CD14-positive monocyte (primary cell): ENCODE measurements at regions not wholly inside any gene's neighbourhood (a gene's known extent, or its start where the extent isn't known, plus 50 kb on each side); places are given as distances from the start of the nearest gene placed in this dataset.

Experiments used
- DNase-seq, 3 donors: peaks; one replicate each; pipeline ENCODE4 v3.0.0-alpha.2; 2011 to 2022
- H2AFZ ChIP-seq: 2 replicates; pipeline ENCODE4 v1.6.0; 2012; ENCODE audit warnings: mild to moderate bottlenecking, low read depth, low read length, inconsistent platforms; ENCODE audit not compliant: insufficient read depth, poor library complexity, severe bottlenecking
- H3K27ac ChIP-seq, 2 donors: 1 replicate in 1 of 2; 2 replicates in 1 of 2; pipeline ENCODE4 v1.5.1; 2012 to 2013; ENCODE audit warnings: low read length in 2 of 2, control low read depth in 1 of 2, inconsistent platforms in 1 of 2, low read depth in 1 of 2, mild to moderate bottlenecking in 1 of 2
- H3K27me3 ChIP-seq, 2 donors: one replicate each; pipeline versions ENCODE4 v1.6.0 to v1.6.1; 2011 to 2013; ENCODE audit warnings: low read length in 2 of 2; ENCODE audit not compliant: control insufficient read depth in 2 of 2, insufficient read depth in 2 of 2
- H3K36me3 ChIP-seq, 2 donors: replicated peaks in 1 of 2; 1 replicate in 1 of 2; 2 replicates in 1 of 2; pipeline versions ENCODE4 v1.5.1 to v1.6.1; 2012 to 2013; ENCODE audit warnings: low read length in 2 of 2, control low read depth in 1 of 2, inconsistent platforms in 1 of 2, mild to moderate bottlenecking in 1 of 2; ENCODE audit not compliant: insufficient read depth in 2 of 2, control insufficient read depth in 1 of 2
- H3K4me1 ChIP-seq, 2 donors: 1 replicate in 1 of 2; 2 replicates in 1 of 2; pipeline versions ENCODE4 v1.5.1 to v1.6.1; 2012 to 2013; ENCODE audit warnings: low read length in 2 of 2, control low read depth in 1 of 2, inconsistent platforms in 1 of 2, mild to moderate bottlenecking in 1 of 2, moderate library complexity in 1 of 2; ENCODE audit not compliant: insufficient read depth in 2 of 2, control insufficient read depth in 1 of 2
- H3K4me2 ChIP-seq: replicated peaks from 2 replicates; pipeline ENCODE3; 2012; ENCODE audit warnings: low read length, moderate library complexity, mild to moderate bottlenecking; ENCODE audit not compliant: poor library complexity, severe bottlenecking; ENCODE audit errors: extremely low read depth
- H3K4me3 ChIP-seq, 3 experiments: fragments of 200-600 bp in 1 of 3; sonication (generic) in 1 of 3; replicated peaks in 1 of 3; 1 replicate in 2 of 3; 2 replicates in 1 of 3; pipeline ENCODE4 v1.5.1; 2011 to 2013; ENCODE audit warnings: low read length in 3 of 3, mild to moderate bottlenecking in 3 of 3, control low read depth in 2 of 3, low read depth in 2 of 3, inconsistent platforms in 1 of 3, moderate library complexity in 1 of 3
- H3K79me2 ChIP-seq: 2 replicates; pipeline ENCODE4 v1.6.0; 2012; ENCODE audit warnings: mild to moderate bottlenecking, control low read depth, inconsistent platforms, low read length, moderate library complexity; ENCODE audit not compliant: insufficient read depth
- H3K9ac ChIP-seq: 2 replicates; pipeline ENCODE4 v1.6.0; 2017; ENCODE audit warnings: low read length, mild to moderate bottlenecking; ENCODE audit not compliant: insufficient read depth, poor library complexity, severe bottlenecking
- H3K9me3 ChIP-seq, 2 donors: replicated peaks in 1 of 2; 1 replicate in 1 of 2; 2 replicates in 1 of 2; pipeline versions ENCODE4 v1.5.1 to v1.6.1; 2012 to 2013; ENCODE audit warnings: low read length in 2 of 2, control low read depth in 1 of 2; ENCODE audit not compliant: control insufficient read depth in 1 of 2, insufficient read depth in 1 of 2
- H4K20me1 ChIP-seq: 2 replicates; pipeline ENCODE4 v1.6.0; 2012; ENCODE audit warnings: mild to moderate bottlenecking, low read length, control low read depth, moderate library complexity; ENCODE audit not compliant: insufficient read depth
- H3K27ac Mint-ChIP-seq, 7 donors: one replicate each; pipeline ENCODE4 v1.8.0; 2020; ENCODE audit warnings: mild to moderate bottlenecking in 7 of 7, mixed read lengths in 7 of 7, moderate library complexity in 6 of 7, inconsistent platforms in 2 of 7
- H3K27me3 Mint-ChIP-seq, 3 donors: one replicate each; pipeline ENCODE4 v1.8.0; 2021 to 2022; ENCODE audit warnings: low read depth in 3 of 3, mild to moderate bottlenecking in 3 of 3, mixed read lengths in 3 of 3, moderate library complexity in 3 of 3, inconsistent platforms in 1 of 3
- H3K36me3 Mint-ChIP-seq, 2 donors: one replicate each; pipeline ENCODE4 v1.8.0; 2020; ENCODE audit warnings: mixed read lengths in 2 of 2, inconsistent platforms in 1 of 2, mild to moderate bottlenecking in 1 of 2
- H3K4me1 Mint-ChIP-seq: one replicate; pipeline ENCODE4 v1.8.0; 2020; ENCODE audit warnings: mild to moderate bottlenecking, mixed read lengths
- H3K4me3 Mint-ChIP-seq, 2 donors: one replicate each; pipeline ENCODE4 v1.8.0; 2020; ENCODE audit warnings: mild to moderate bottlenecking in 2 of 2, mixed read lengths in 2 of 2, moderate library complexity in 1 of 2
- H3K9me3 Mint-ChIP-seq, 7 donors: one replicate each; pipeline ENCODE4 v1.8.0; 2020 to 2022; ENCODE audit warnings: mixed read lengths in 7 of 7, mild to moderate bottlenecking in 6 of 7, moderate library complexity in 6 of 7, inconsistent platforms in 2 of 7
- WGBS: methylation state at CpG from one replicate; pipeline ENCODE4 v1.1.5; 2013; ENCODE audit warnings: missing lambda C conversion rate; ENCODE audit not compliant: insufficient coverage; 5-methylcytosine and 5-hydroxymethylcytosine counted together
- intact Hi-C, 2 donors: fragments of 100-400 bp; cut with micrococcal nuclease; formaldehyde crosslinking; loops; one replicate each; pipeline versions ENCODE4 v1.15.0 to v1.15.1; 2023
- TF ChIP-seq, protein P1 (sequence below): fragments of 200-600 bp; IDR thresholded peaks from one replicate; pipeline ENCODE4 v1.8.0; 2022; ENCODE audit warnings: antibody characterized with exemption, mild to moderate bottlenecking

GRCh38 chr9:93891050-93891449 lies 64.1 kb downstream of the BARX1 start:
- Histone ChIP-seq H2AFZ (no peak overlapping the region), H3K36me3 (no peaks in the 10 kb centered on the region), H4K20me1 (no peaks in the 10 kb centered on the region), H3K4me1 (no peaks in the 10 kb centered on the region), H3K79me2 (no peaks in the 10 kb centered on the region), H3K4me3 (no peak overlapping the region), H3K27ac (no peak overlapping the region), H3K9ac (no peak overlapping the region), H3K27me3 (no peaks in the 10 kb centered on the region), H3K9me3 (peaks cover 11 to 28% of the 10 kb centered on the region in 2 donors), H3K4me2 (no peak overlapping the region)
- WGBS, result 94% methylated on average over 6 of the region's 6 CpGs
- Mint-ChIP-seq H3K4me3 (no peak overlapping the region), H3K27me3 (peaks cover 5 to 8% (median 7%) of the 10 kb centered on the region in 3 donors), H3K27ac (no peak overlapping the region), H3K36me3 (no peaks in the 10 kb centered on the region), H3K9me3 (peaks cover 4 to 36% (median 22%) of the 10 kb centered on the region in 7 donors), H3K4me1 (no peaks in the 10 kb centered on the region)
- TF ChIP-seq, protein P1, sequence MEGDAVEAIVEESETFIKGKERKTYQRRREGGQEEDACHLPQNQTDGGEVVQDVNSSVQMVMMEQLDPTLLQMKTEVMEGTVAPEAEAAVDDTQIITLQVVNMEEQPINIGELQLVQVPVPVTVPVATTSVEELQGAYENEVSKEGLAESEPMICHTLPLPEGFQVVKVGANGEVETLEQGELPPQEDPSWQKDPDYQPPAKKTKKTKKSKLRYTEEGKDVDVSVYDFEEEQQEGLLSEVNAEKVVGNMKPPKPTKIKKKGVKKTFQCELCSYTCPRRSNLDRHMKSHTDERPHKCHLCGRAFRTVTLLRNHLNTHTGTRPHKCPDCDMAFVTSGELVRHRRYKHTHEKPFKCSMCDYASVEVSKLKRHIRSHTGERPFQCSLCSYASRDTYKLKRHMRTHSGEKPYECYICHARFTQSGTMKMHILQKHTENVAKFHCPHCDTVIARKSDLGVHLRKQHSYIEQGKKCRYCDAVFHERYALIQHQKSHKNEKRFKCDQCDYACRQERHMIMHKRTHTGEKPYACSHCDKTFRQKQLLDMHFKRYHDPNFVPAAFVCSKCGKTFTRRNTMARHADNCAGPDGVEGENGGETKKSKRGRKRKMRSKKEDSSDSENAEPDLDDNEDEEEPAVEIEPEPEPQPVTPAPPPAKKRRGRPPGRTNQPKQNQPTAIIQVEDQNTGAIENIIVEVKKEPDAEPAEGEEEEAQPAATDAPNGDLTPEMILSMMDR, result no peak
- DNase-seq, result no peak
- intact Hi-C loops, result no loop called here

DNA sequence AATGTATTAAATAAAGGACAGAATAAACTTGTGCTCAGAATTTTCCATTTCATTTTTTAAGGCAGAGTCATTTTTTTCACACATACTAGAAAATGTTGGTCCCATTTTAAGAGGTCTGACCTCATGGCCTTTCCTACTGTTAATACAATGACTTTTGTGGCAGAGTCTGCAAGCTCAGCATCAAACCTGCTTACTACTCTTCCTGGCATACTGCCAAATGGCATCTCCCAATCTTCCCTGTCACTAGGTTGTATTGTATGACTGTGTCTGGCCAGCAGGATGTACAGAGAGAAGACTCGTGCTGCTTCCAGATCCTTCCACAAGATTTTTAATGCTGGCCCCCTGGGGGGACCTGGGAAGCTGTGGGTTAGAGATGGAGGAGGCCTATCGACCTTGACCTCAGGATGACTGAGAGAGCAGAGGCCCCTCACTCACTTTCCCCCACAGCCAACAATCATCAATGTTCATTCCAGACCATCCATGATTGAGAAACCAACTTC lies 64.7 kb downstream of the BARX1 start:
- TF ChIP-seq, protein P1, result no peak
- no peak overlapping the region for H3K9ac ChIP-seq
- no peaks in the 10 kb centered on the region for H3K79me2 ChIP-seq
- H3K27ac ChIP-seq, result no peak overlapping the region
- Mint-ChIP-seq H3K4me3 (no peak overlapping the region), H3K9me3 (peaks cover 4 to 36% (median 22%) of the 10 kb centered on the region in 7 donors), H3K27ac (peak overlapping the region in 1 of 7 donors; percentile 12), H3K36me3 (no peaks in the 10 kb centered on the region), H3K27me3 (peaks cover 5 to 7% (median 7%) of the 10 kb centered on the region in 3 donors), H3K4me1 (no peaks in the 10 kb centered on the region)
- H3K4me2 ChIP-seq, result no peak overlapping the region
- no peaks in the 10 kb centered on the region for H4K20me1 ChIP-seq
- no peaks in the 10 kb centered on the region for H3K4me1 ChIP-seq
- peaks cover 11 to 28% of the 10 kb centered on the region in 2 donors for H3K9me3 ChIP-seq
- H3K27me3 ChIP-seq, result no peaks in the 10 kb centered on the region
- intact Hi-C loops, result no loop called here
- WGBS, result no CpG with 5 or more reads among the region's 2 CpGs
- H2AFZ ChIP-seq, result no peak overlapping the region
- H3K36me3 ChIP-seq, result no peaks in the 10 kb centered on the region
- no peak overlapping the region for H3K4me3 ChIP-seq
- no peak for DNase-seq
